Sigmoid colon (tissue), 6 donors: ENCODE measurements at regions not wholly inside any gene's neighbourhood (a gene's known extent, or its start where the extent isn't known, plus 50 kb on each side); places are given as distances from the start of the nearest gene placed in this dataset.

ENCODE experiments used
- DNase-seq: peaks from one replicate; pipeline ENCODE4 v3.0.0-alpha.2; 2019
- H3K27ac ChIP-seq, 4 donors: fragments of 200-600 bp; sonication (generic); one replicate each; pipeline ENCODE4 v1.5.1; 2016 to 2019; ENCODE audit warnings: mild to moderate bottlenecking in 1 of 4
- H3K27me3 ChIP-seq, 3 donors: fragments of 200-600 bp; sonication (generic); one replicate each; pipeline ENCODE4 v1.5.1; 2019; ENCODE audit warnings: mild to moderate bottlenecking in 1 of 3
- H3K36me3 ChIP-seq, 4 donors: fragments of 200-600 bp; sonication (generic); one replicate each; pipeline ENCODE4 v1.5.1; 2016 to 2019
- H3K4me1 ChIP-seq, 4 donors: fragments of 200-600 bp; sonication (generic); one replicate each; pipeline ENCODE4 v1.5.1; 2017 to 2019
- H3K4me3 ChIP-seq, 4 donors: fragments of 200-600 bp; sonication (generic); one replicate each; pipeline ENCODE4 v1.5.1; 2017 to 2019; ENCODE audit warnings: mild to moderate bottlenecking in 2 of 4, moderate library complexity in 1 of 4
- H3K9me3 ChIP-seq, 4 donors: fragments of 200-600 bp in 3 of 4; sonication (generic) in 3 of 4; one replicate each; pipeline versions ENCODE4 v1.5.1 to v1.6.1; 2013 to 2019
- EP300 ChIP-seq, 4 donors: sonication (generic); formaldehyde crosslinking; IDR thresholded peaks; one replicate each; pipeline ENCODE4 v1.6.1; 2017; ENCODE audit warnings: antibody characterized with exemption in 4 of 4
- POLR2A ChIP-seq, 2 donors: fragments of 450-650 bp; IDR thresholded peaks; one replicate each; pipeline ENCODE4 v1.6.1; 2016; ENCODE audit warnings: antibody characterized with exemption in 2 of 2, mild to moderate bottlenecking in 2 of 2, moderate library complexity in 2 of 2
- POLR2AphosphoS5 ChIP-seq, 4 donors: sonication (generic); formaldehyde crosslinking; IDR thresholded peaks; one replicate each; pipeline ENCODE4 v1.6.1; 2017; ENCODE audit warnings: antibody characterized with exemption in 4 of 4
- WGBS, 2 donors: extraction: QIAGEN DNeasy Blood & Tissue Kit; methylation state at CpG; one replicate each; pipeline ENCODE4 v1.1.7; 2013; 5-methylcytosine and 5-hydroxymethylcytosine counted together
- intact Hi-C: fragments of 100-400 bp; cut with DNase I; formaldehyde crosslinking; loops from one replicate; pipeline ENCODE4 v1.15.1; 2023
- TF ChIP-seq, protein P1 (sequence below), 4 experiments: fragments of 450-650 bp in 3 of 4; fragments of 200-600 bp in 1 of 4; IDR thresholded peaks; one replicate each; pipeline ENCODE4 v1.5.1; 2016 to 2019; ENCODE audit warnings: antibody characterized with exemption in 4 of 4, mild to moderate bottlenecking in 3 of 4, moderate library complexity in 2 of 4
- donor health status: healthy with polysubstance abuse.
- donor health status: healthy.

DNA sequence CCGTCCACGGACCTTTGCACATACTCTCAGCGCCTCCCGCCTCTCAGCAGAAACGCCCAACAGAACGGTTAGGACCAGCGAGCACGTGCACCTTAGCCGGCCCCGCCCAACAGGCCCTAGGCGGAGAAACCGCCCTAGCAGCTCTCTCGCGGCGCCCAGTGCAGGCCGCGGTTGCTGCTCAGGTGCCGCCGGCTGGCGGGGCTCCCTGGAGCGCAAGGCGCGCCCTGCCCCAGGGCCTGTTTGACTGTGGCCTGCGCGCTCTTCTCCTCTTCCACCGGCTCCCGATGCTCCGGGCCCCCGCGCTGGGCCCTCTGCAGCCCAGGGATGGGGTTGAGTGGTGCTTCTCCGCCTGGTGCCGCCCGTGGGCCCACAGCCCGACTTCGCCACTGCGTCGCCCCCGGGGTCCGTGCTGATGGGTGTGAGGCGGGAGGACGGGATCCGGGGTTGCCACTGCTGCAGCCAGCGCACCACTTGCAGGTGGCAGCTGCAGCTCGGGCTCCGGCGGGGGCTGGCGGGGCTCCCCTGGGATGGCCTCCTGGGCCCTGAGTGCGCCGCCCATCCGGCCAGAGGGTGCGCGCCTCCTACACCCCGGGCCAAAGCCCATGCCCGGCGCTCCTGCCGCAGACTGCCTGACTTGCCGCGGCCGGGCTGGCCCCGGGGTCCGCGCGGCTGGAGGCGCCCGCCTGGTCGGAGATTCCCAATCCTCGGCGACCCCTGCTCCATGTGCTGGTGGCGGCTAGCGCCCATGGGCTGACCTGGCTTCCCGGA, 1889.4 kb upstream of the CDH9 start:
- intact Hi-C loops, result no loop called here
- Histone ChIP-seq H3K9me3 (no peaks in the 10 kb centered on the region), H3K4me1 (no peaks in the 10 kb centered on the region), H3K27me3 (no peaks in the 10 kb centered on the region), H3K27ac (no peak overlapping the region), H3K4me3 (no peak overlapping the region), H3K36me3 (no peaks in the 10 kb centered on the region)
- TF ChIP-seq EP300 (IDR thresholded peaks at IDR 0.05) (no peak), POLR2A (IDR thresholded peaks at IDR 0.05) (no peak), POLR2AphosphoS5 (IDR thresholded peaks at IDR 0.05) (no peak)
- TF ChIP-seq, protein P1, sequence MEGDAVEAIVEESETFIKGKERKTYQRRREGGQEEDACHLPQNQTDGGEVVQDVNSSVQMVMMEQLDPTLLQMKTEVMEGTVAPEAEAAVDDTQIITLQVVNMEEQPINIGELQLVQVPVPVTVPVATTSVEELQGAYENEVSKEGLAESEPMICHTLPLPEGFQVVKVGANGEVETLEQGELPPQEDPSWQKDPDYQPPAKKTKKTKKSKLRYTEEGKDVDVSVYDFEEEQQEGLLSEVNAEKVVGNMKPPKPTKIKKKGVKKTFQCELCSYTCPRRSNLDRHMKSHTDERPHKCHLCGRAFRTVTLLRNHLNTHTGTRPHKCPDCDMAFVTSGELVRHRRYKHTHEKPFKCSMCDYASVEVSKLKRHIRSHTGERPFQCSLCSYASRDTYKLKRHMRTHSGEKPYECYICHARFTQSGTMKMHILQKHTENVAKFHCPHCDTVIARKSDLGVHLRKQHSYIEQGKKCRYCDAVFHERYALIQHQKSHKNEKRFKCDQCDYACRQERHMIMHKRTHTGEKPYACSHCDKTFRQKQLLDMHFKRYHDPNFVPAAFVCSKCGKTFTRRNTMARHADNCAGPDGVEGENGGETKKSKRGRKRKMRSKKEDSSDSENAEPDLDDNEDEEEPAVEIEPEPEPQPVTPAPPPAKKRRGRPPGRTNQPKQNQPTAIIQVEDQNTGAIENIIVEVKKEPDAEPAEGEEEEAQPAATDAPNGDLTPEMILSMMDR (IDR thresholded peaks at IDR 0.05), result no peak
- no peak for DNase-seq
- WGBS, 2 donors, result 47 to 66% methylated on average over 71 of the region's 71 CpGs

DNA sequence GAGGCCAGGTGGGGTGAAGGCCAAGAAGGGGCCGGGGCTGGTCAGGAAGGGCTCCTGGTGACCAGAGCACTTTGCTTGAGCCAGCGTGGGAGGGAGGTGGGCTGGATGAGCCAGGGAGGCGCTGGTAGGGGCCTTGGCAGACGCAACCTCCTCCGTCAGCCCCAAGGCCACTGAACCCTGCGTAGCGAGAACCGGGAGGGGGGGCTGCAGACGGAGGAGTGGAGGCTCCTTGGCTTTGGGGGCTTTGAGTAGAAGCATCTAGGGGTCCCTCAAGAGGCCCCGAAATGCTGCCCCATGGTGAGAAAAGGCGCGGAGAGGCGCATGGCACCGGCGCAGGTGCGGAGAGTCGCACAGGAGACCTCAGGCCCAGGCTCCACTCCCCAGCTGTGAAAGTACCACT, 1888.0 kb upstream of the CDH9 start:
- no peaks in the 10 kb centered on the region for H3K9me3 ChIP-seq
- TF ChIP-seq, protein P1 (IDR thresholded peaks at IDR 0.05), result no peak
- TF ChIP-seq EP300 (IDR thresholded peaks at IDR 0.05) (no peak), POLR2AphosphoS5 (IDR thresholded peaks at IDR 0.05) (no peak), POLR2A (IDR thresholded peaks at IDR 0.05) (no peak)
- H3K4me3 ChIP-seq, result no peak overlapping the region
- WGBS, 2 donors, result 90 to 94% methylated on average over 17 of the region's 17 CpGs
- no peaks in the 10 kb centered on the region for H3K36me3 ChIP-seq
- H3K4me1 ChIP-seq, result no peaks in the 10 kb centered on the region
- no peak for DNase-seq
- H3K27me3 ChIP-seq, result no peaks in the 10 kb centered on the region
- H3K27ac ChIP-seq, result no peak overlapping the region
- intact Hi-C loops, result no loop called here

DNA sequence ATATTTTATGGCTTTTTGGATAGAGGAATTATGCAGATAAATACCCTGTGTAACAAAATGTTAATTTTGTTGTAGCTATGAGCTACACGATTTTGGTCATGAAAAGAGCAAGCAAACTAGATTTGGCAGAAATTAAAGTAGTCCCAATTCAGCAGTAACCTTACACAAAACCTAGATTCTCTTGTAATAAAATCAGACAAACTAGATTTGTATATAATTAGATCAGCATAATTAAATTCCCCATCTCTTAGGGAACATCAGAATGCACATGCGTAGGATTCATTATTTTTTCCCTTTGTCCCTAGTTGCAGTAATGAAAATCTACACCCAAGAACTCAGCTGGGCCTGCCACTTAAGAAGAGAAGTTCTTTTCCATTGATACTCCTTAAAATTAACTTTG, 1879.2 kb upstream of the CDH9 start:
- no peak for DNase-seq
- H3K4me1 ChIP-seq, result peaks cover 0 to 3% (median 0%) of the 10 kb centered on the region in 4 donors
- H3K9me3 ChIP-seq, result peaks cover 0 to 3% (median 0%) of the 10 kb centered on the region in 4 donors
- TF ChIP-seq EP300 (IDR thresholded peaks at IDR 0.05) (no peak), POLR2AphosphoS5 (IDR thresholded peaks at IDR 0.05) (no peak), POLR2A (IDR thresholded peaks at IDR 0.05) (no peak)
- TF ChIP-seq, protein P1 (IDR thresholded peaks at IDR 0.05), result no peak
- no peaks in the 10 kb centered on the region for H3K27me3 ChIP-seq
- H3K4me3 ChIP-seq, result no peak overlapping the region
- no peak overlapping the region for H3K27ac ChIP-seq
- WGBS, 2 donors, result 81% methylated on average over 2 of the region's 2 CpGs
- no peaks in the 10 kb centered on the region for H3K36me3 ChIP-seq
- intact Hi-C loops, result no loop called here

DNA sequence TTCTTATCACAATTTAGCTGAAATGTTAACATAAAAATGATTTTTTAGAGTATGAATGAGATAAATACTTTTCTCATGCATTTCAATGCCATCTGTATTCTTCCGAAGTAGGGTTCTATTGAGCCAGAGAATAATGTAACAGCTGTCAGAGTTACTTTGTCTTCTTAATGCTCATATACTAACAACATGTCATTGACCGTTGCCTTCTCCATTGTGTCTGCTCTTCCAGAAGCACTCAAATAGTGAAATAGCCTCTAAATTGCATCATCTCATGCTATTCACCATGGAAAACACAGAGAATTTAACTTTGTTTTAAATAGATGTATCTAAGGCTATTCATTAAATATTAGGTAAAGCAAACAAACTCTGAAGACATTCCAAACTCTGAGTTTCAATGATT, 1875.9 kb upstream of the CDH9 start:
- Histone ChIP-seq H3K4me1 (peaks cover 0 to 3% (median 0%) of the 10 kb centered on the region in 4 donors), H3K9me3 (peaks cover 0 to 3% (median 0%) of the 10 kb centered on the region in 4 donors), H3K27me3 (no peaks in the 10 kb centered on the region), H3K36me3 (no peaks in the 10 kb centered on the region), H3K27ac (no peak overlapping the region), H3K4me3 (no peak overlapping the region)
- intact Hi-C loops, result no loop called here
- TF ChIP-seq POLR2A (IDR thresholded peaks at IDR 0.05) (no peak), EP300 (IDR thresholded peaks at IDR 0.05) (no peak), POLR2AphosphoS5 (IDR thresholded peaks at IDR 0.05) (no peak)
- TF ChIP-seq, protein P1 (IDR thresholded peaks at IDR 0.05), result no peak
- WGBS, 2 donors, result 66 to 77% methylated on average over 2 of the region's 2 CpGs
- no peak for DNase-seq

DNA sequence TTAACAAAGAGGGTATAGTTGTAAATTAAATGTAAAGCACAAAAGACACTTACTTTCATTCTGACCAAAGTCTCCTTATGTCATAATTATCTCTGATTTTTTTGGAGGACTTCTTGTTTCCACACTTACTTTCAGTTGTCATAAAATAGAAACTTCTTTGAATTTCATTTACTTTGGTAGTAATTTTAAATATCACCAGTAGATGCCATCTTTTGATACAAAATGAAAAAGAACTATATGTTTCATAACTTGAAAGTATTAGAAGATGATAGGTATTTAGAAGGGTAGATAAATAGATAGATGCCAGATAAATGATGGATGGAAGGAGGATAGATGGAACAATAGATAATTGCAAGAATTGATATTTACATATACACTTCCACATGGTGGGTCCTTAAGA, 1865.3 kb upstream of the CDH9 start:
- Histone ChIP-seq H3K27me3 (no peaks in the 10 kb centered on the region), H3K27ac (no peak overlapping the region), H3K9me3 (no peaks in the 10 kb centered on the region), H3K4me3 (no peak overlapping the region), H3K36me3 (no peaks in the 10 kb centered on the region), H3K4me1 (no peaks in the 10 kb centered on the region)
- no peak for DNase-seq
- intact Hi-C loops, result no loop called here
- TF ChIP-seq EP300 (IDR thresholded peaks at IDR 0.05) (no peak), POLR2A (IDR thresholded peaks at IDR 0.05) (no peak), POLR2AphosphoS5 (IDR thresholded peaks at IDR 0.05) (no peak)
- TF ChIP-seq, protein P1 (IDR thresholded peaks at IDR 0.05), result no peak
